WTC11 (cell line): ENCODE measurements at regions not wholly inside any gene's neighbourhood (a gene's known extent, or its start where the extent isn't known, plus 50 kb on each side); places are given as distances from the start of the nearest gene placed in this dataset.

Experiments used
- ATAC-seq: fragments of 200-7000 bp; cut with Tn5 transposase; 2 replicates; pipeline ENCODE4 v1.10.0; 2021; ENCODE audit warnings: mild to moderate bottlenecking, moderate library complexity
- CTCF ChIA-PET: fragments of 300-600 bp; sonication (Branson Sonifier 250); formaldehyde crosslinking; loops from one replicate; lab custom pipeline; 2021; ENCODE audit warnings: antibody characterized with exemption; lab: Charles Lee
- POLR2A ChIA-PET: fragments of 350-600 bp; sonication (Branson Sonifier 250); formaldehyde crosslinking; loops from one replicate; lab custom pipeline; 2021; ENCODE audit warnings: antibody characterized with exemption; lab: Charles Lee
- DNase-seq: peaks from one replicate; pipeline ENCODE4 v3.0.0; 2021; ENCODE audit warnings: low spot score
- H3K27ac Mint-ChIP-seq: 2 replicates; pipeline ENCODE4 v1.8.0; 2021; ENCODE audit warnings: mixed read lengths
- H3K27me3 Mint-ChIP-seq: 2 replicates; pipeline ENCODE4 v1.8.0; 2021; ENCODE audit warnings: low read depth, mild to moderate bottlenecking, moderate library complexity, mixed read lengths
- H3K36me3 Mint-ChIP-seq: 2 replicates; pipeline ENCODE4 v1.8.0; 2021; ENCODE audit warnings: mixed read lengths
- H3K4me1 Mint-ChIP-seq: 2 replicates; pipeline ENCODE4 v1.8.0; 2022; ENCODE audit warnings: mixed read lengths
- H3K4me3 Mint-ChIP-seq: 2 replicates; pipeline ENCODE4 v1.8.0; 2021; ENCODE audit warnings: mild to moderate bottlenecking, moderate library complexity, mixed read lengths
- H3K9me3 Mint-ChIP-seq: 2 replicates; pipeline ENCODE4 v1.8.0; 2021; ENCODE audit warnings: mixed read lengths
- ATF3 ChIP-seq: sonication (generic); formaldehyde crosslinking; conservative IDR thresholded peaks from 2 replicates; pipeline ENCODE4 v1.8.1; 2022; ENCODE audit warnings: mild to moderate bottlenecking, missing genetic modification reagents
- ATF6 ChIP-seq: sonication (generic); formaldehyde crosslinking; IDR thresholded peaks from 2 replicates; pipeline ENCODE4 v1.8.1; 2023; ENCODE audit warnings: mild to moderate bottlenecking, missing genetic modification reagents
- CTCF ChIP-seq: fragments of 200-600 bp; IDR thresholded peaks from 2 replicates; pipeline ENCODE4 v1.8.0; 2022; ENCODE audit warnings: antibody characterized with exemption
- GRHL2 ChIP-seq: fragments of 250-450 bp; sonication (Bioruptor Pico); IDR thresholded peaks from 2 replicates; pipeline ENCODE4 v1.8.0; 2022; ENCODE audit warnings: mild to moderate bottlenecking, moderate library complexity; ENCODE audit not compliant: insufficient replicate concordance, severe bottlenecking
- MLX ChIP-seq: sonication (generic); formaldehyde crosslinking; IDR thresholded peaks from 2 replicates; pipeline ENCODE4 v1.8.1; 2023; ENCODE audit warnings: mild to moderate bottlenecking, missing genetic modification reagents, moderate library complexity
- MYBL2 ChIP-seq: sonication (generic); formaldehyde crosslinking; IDR thresholded peaks from 2 replicates; pipeline ENCODE4 v1.8.1; 2023; ENCODE audit warnings: mild to moderate bottlenecking, moderate library complexity, missing genetic modification reagents
- SMAD3 ChIP-seq: sonication (generic); formaldehyde crosslinking; IDR thresholded peaks from 2 replicates; pipeline ENCODE4 v1.8.0; 2022; ENCODE audit warnings: missing genetic modification reagents, mild to moderate bottlenecking, borderline replicate concordance
- SOX15 ChIP-seq: fragments of 250-450 bp; sonication (Bioruptor Pico); IDR thresholded peaks from 2 replicates; pipeline ENCODE4 v1.9.0; 2021; ENCODE audit warnings: mild to moderate bottlenecking
- TEAD1 ChIP-seq: sonication (generic); formaldehyde crosslinking; IDR thresholded peaks from 2 replicates; pipeline ENCODE4 v1.8.0; 2022; ENCODE audit warnings: mild to moderate bottlenecking, missing genetic modification reagents
- TP53 ChIP-seq: sonication (generic); formaldehyde crosslinking; IDR thresholded peaks from 2 replicates; pipeline ENCODE4 v1.8.1; 2023; ENCODE audit warnings: mild to moderate bottlenecking, missing genetic modification reagents
- ZNF121 ChIP-seq: sonication (generic); formaldehyde crosslinking; IDR thresholded peaks from 2 replicates; pipeline ENCODE4 v1.8.0; 2023; ENCODE audit warnings: missing genetic modification reagents
- ZNF317 ChIP-seq: sonication (generic); formaldehyde crosslinking; IDR thresholded peaks from 2 replicates; pipeline ENCODE4 v1.8.1; 2023; ENCODE audit warnings: low read depth, mild to moderate bottlenecking, moderate library complexity, missing genetic modification reagents, borderline replicate concordance
- TF ChIP-seq, protein P1 (sequence below): sonication (generic); formaldehyde crosslinking; IDR thresholded peaks from 2 replicates; pipeline ENCODE4 v1.8.0; 2022; ENCODE audit warnings: mild to moderate bottlenecking, missing genetic modification reagents
- TF ChIP-seq, protein P2 (sequence below): sonication (generic); formaldehyde crosslinking; IDR thresholded peaks from 2 replicates; pipeline ENCODE4 v1.8.0; 2023; ENCODE audit warnings: mild to moderate bottlenecking, missing genetic modification reagents

DNA sequence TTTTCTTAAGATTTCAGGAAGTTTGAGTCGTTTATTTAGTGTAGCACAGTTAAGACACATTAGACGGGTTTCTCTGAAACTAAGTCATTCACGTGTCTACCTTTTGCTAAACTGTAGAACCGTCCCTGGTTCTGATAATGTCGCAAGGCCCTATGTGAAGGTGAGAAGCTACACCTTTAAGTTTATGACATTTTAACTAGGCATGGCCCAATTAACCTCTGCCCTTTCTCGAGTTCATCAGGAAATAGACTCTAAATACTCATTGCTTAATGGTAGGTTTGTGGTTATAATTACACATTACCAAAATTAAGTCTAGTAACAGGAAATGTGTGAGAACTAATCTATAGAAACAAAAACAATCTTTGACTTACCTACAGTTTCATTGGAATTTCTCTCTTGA is 126.6 kb upstream of the FZD8 start:
- ChIA-PET CTCF (interaction anchor here (1.4 kb wide), 1 partner anchor 53 kb away, joined by 3 read pairs; no protein-coding TSS in a partner anchor), POLR2A (interaction anchor here (0.6 kb wide), 1 partner anchor 610 kb away, joined by 3 read pairs; no protein-coding TSS in a partner anchor)
- Mint-ChIP-seq H3K27me3 (no peaks in the 10 kb centered on the region), H3K4me1 (peaks cover 27% of the 10 kb centered on the region), H3K36me3 (no peaks in the 10 kb centered on the region), H3K4me3 (no peak overlapping the region), H3K9me3 (peaks cover 8% of the 10 kb centered on the region), H3K27ac (no peak overlapping the region)
- DNase-seq (no peak), ATAC-seq (no peak)
- TF ChIP-seq SMAD3 (no peak), TP53 (CRISPR knock-in tag) (no peak), ZNF121 (CRISPR knock-in tag) (no peak), GRHL2 (CRISPR knock-in tag) (no peak), MYBL2 (CRISPR knock-in tag) (no peak), ZNF317 (CRISPR knock-in tag) (no peak), TEAD1 (CRISPR knock-in tag) (no peak), ATF3 (CRISPR knock-in tag) (no peak), CTCF (no peak), MLX (CRISPR knock-in tag) (no peak), ATF6 (no peak)
- TF ChIP-seq, protein P1, sequence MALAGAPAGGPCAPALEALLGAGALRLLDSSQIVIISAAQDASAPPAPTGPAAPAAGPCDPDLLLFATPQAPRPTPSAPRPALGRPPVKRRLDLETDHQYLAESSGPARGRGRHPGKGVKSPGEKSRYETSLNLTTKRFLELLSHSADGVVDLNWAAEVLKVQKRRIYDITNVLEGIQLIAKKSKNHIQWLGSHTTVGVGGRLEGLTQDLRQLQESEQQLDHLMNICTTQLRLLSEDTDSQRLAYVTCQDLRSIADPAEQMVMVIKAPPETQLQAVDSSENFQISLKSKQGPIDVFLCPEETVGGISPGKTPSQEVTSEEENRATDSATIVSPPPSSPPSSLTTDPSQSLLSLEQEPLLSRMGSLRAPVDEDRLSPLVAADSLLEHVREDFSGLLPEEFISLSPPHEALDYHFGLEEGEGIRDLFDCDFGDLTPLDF (CRISPR knock-in tag), result no peak

DNA sequence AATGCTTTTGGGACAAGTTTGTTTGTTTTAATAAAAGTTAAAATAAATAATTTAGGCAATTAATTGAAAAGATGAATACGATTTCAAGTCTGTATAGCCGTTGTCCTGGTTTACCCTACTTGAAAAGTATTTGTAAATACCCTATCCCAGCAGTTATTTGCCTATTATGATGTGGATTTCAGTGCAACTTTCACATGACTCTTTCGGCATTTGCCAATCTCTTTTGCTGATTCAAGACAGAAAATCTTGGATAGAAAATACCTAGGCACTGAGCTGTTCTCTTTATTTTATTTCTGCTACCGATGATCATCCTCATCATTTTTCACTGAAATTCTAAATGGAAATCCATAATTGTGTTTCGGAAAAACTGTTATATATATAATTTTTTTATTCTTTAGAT is 125.9 kb upstream of the FZD8 start:
- Mint-ChIP-seq H3K4me3 (no peak overlapping the region), H3K27me3 (no peaks in the 10 kb centered on the region), H3K36me3 (no peaks in the 10 kb centered on the region), H3K9me3 (peaks cover under 1% of the 10 kb centered on the region), H3K27ac (no peak overlapping the region), H3K4me1 (peaks cover 27% of the 10 kb centered on the region)
- ChIA-PET CTCF (interaction anchor here (1.1 to 1.4 kb wide), 2 partner anchors 13 to 54 kb away, joined by 3 to 4 read pairs; no protein-coding TSS in a partner anchor), POLR2A (no interaction called here)
- no peak for DNase-seq
- ATAC-seq, result no peak
- TF ChIP-seq MLX (CRISPR knock-in tag), result no peak
- no peak for TF ChIP-seq ZNF317 (CRISPR knock-in tag)
- TF ChIP-seq, protein P2, sequence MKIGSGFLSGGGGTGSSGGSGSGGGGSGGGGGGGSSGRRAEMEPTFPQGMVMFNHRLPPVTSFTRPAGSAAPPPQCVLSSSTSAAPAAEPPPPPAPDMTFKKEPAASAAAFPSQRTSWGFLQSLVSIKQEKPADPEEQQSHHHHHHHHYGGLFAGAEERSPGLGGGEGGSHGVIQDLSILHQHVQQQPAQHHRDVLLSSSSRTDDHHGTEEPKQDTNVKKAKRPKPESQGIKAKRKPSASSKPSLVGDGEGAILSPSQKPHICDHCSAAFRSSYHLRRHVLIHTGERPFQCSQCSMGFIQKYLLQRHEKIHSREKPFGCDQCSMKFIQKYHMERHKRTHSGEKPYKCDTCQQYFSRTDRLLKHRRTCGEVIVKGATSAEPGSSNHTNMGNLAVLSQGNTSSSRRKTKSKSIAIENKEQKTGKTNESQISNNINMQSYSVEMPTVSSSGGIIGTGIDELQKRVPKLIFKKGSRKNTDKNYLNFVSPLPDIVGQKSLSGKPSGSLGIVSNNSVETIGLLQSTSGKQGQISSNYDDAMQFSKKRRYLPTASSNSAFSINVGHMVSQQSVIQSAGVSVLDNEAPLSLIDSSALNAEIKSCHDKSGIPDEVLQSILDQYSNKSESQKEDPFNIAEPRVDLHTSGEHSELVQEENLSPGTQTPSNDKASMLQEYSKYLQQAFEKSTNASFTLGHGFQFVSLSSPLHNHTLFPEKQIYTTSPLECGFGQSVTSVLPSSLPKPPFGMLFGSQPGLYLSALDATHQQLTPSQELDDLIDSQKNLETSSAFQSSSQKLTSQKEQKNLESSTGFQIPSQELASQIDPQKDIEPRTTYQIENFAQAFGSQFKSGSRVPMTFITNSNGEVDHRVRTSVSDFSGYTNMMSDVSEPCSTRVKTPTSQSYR (CRISPR knock-in tag), result no peak
- TF ChIP-seq, protein P1 (CRISPR knock-in tag), result no peak
- TF ChIP-seq SOX15 (CRISPR knock-in tag), result no peak
